ENCODE measurements at regions not wholly inside any gene's neighbourhood (a gene's known extent, or its start where the extent isn't known, plus 50 kb on each side); places are given as distances from the start of the nearest gene placed in this dataset.

GRCh38 chr2:56542213-56542612 is 358.4 kb downstream of the CCDC85A start:
- H3K4me3 ChIP-seq (ENCODE audit: low read depth, low read length): no peak overlapping the region
- FAIRE-seq (no peak), DNase-seq (ENCODE audit: low read depth) (no peak)
- no peak for TF ChIP-seq CTCF (IDR thresholded peaks at IDR 0.05; ENCODE audit: insufficient read depth, low read length, severe bottlenecking)
- H3K27me3 ChIP-seq (ENCODE audit: control insufficient read depth, insufficient read depth, low read length): no peaks in the 10 kb centered on the region
- H3K36me3 ChIP-seq (ENCODE audit: control insufficient read depth, insufficient read depth, low read length): no peaks in the 10 kb centered on the region

- H3K36me3 ChIP-seq (ENCODE audit: control insufficient read depth, insufficient read depth, low read length): no peaks in the 10 kb centered on the region
- TF ChIP-seq CTCF (IDR thresholded peaks at IDR 0.05; ENCODE audit: insufficient read depth, low read length, severe bottlenecking): no peak
- no peak for FAIRE-seq
- DNase-seq (ENCODE audit: low read depth): no peak
- H3K4me3 ChIP-seq (ENCODE audit: low read depth, low read length): no peak overlapping the region
- no peaks in the 10 kb centered on the region for H3K27me3 ChIP-seq (ENCODE audit: control insufficient read depth, insufficient read depth, low read length)
Measured at GRCh38 chr2:56565143-56565542, 381.4 kb downstream of the CCDC85A start.

- Histone ChIP-seq H3K4me3 (ENCODE audit: low read depth, low read length) (no peak overlapping the region), H3K36me3 (ENCODE audit: control insufficient read depth, insufficient read depth, low read length) (no peaks in the 10 kb centered on the region), H3K27me3 (ENCODE audit: control insufficient read depth, insufficient read depth, low read length) (no peaks in the 10 kb centered on the region)
- FAIRE-seq: no peak
- no peak for DNase-seq (ENCODE audit: low read depth)
- TF ChIP-seq CTCF (IDR thresholded peaks at IDR 0.05; ENCODE audit: insufficient read depth, low read length, severe bottlenecking): no peak
Measured at GRCh38 chr2:56571074-56571473, 387.3 kb downstream of the CCDC85A start.

- H3K4me3 ChIP-seq (ENCODE audit: low read depth, low read length): no peak overlapping the region
- H3K27me3 ChIP-seq (ENCODE audit: control insufficient read depth, insufficient read depth, low read length): no peaks in the 10 kb centered on the region
- no peaks in the 10 kb centered on the region for H3K36me3 ChIP-seq (ENCODE audit: control insufficient read depth, insufficient read depth, low read length)
- DNase-seq (ENCODE audit: low read depth) (no peak), FAIRE-seq (no peak)
- no peak for TF ChIP-seq CTCF (IDR thresholded peaks at IDR 0.05; ENCODE audit: insufficient read depth, low read length, severe bottlenecking)
Measured at GRCh38 chr2:56576001-56576400, 392.2 kb downstream of the CCDC85A start.

GRCh38 chr2:56580242-56580641 is 396.5 kb downstream of the CCDC85A start:
- Histone ChIP-seq H3K27me3 (ENCODE audit: control insufficient read depth, insufficient read depth, low read length) (no peaks in the 10 kb centered on the region), H3K4me3 (ENCODE audit: low read depth, low read length) (no peak overlapping the region), H3K36me3 (ENCODE audit: control insufficient read depth, insufficient read depth, low read length) (no peaks in the 10 kb centered on the region)
- FAIRE-seq (no peak), DNase-seq (ENCODE audit: low read depth) (no peak)
- no peak for TF ChIP-seq CTCF (IDR thresholded peaks at IDR 0.05; ENCODE audit: insufficient read depth, low read length, severe bottlenecking)

GRCh38 chr2:56582570-56582969 is 398.8 kb downstream of the CCDC85A start:
- DNase-seq (ENCODE audit: low read depth) (no peak), FAIRE-seq (no peak)
- no peak for TF ChIP-seq CTCF (IDR thresholded peaks at IDR 0.05; ENCODE audit: insufficient read depth, low read length, severe bottlenecking)
- no peaks in the 10 kb centered on the region for H3K27me3 ChIP-seq (ENCODE audit: control insufficient read depth, insufficient read depth, low read length)
- no peaks in the 10 kb centered on the region for H3K36me3 ChIP-seq (ENCODE audit: control insufficient read depth, insufficient read depth, low read length)
- no peak overlapping the region for H3K4me3 ChIP-seq (ENCODE audit: low read depth, low read length)
